GM10266 (cell line): ENCODE measurements at regions not wholly inside any gene's neighbourhood (a gene's known extent, or its start where the extent isn't known, plus 50 kb on each side); places are given as distances from the start of the nearest gene placed in this dataset.

Experiments
- DNase-seq: peaks from one replicate; pipeline ENCODE4 v3.0.0; 2012; ENCODE audit errors: extremely low spot score
- TF ChIP-seq, protein P1 (sequence below): IDR thresholded peaks from 2 replicates; pipeline ENCODE4 v1.5.1; 2012; ENCODE audit warnings: mild to moderate bottlenecking, low read depth; ENCODE audit not compliant: control insufficient read depth, insufficient read depth; ENCODE audit errors: missing control alignments

DNA sequence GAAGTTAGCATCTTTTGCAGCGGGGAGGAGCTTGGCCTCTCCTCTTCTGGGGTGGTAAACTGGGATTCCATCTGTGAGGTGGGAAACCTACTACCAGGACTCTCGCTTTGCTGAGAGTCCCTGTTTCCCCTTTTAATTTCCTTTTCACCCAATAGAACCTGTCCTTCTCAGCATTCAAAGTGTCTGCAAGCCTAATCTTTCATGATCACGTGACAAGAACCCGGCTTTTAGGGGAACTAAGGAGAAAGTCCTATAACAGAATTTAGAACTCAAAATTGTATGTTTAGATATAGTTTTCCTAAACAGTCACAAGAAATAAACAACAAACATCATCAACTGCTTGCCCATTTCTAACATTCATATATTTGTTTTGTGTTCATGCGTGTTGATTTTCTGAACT lies 103.6 kb upstream of the CDH19 start:
- DNase-seq, result no peak
- TF ChIP-seq, protein P1, sequence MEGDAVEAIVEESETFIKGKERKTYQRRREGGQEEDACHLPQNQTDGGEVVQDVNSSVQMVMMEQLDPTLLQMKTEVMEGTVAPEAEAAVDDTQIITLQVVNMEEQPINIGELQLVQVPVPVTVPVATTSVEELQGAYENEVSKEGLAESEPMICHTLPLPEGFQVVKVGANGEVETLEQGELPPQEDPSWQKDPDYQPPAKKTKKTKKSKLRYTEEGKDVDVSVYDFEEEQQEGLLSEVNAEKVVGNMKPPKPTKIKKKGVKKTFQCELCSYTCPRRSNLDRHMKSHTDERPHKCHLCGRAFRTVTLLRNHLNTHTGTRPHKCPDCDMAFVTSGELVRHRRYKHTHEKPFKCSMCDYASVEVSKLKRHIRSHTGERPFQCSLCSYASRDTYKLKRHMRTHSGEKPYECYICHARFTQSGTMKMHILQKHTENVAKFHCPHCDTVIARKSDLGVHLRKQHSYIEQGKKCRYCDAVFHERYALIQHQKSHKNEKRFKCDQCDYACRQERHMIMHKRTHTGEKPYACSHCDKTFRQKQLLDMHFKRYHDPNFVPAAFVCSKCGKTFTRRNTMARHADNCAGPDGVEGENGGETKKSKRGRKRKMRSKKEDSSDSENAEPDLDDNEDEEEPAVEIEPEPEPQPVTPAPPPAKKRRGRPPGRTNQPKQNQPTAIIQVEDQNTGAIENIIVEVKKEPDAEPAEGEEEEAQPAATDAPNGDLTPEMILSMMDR, result no peak

DNA sequence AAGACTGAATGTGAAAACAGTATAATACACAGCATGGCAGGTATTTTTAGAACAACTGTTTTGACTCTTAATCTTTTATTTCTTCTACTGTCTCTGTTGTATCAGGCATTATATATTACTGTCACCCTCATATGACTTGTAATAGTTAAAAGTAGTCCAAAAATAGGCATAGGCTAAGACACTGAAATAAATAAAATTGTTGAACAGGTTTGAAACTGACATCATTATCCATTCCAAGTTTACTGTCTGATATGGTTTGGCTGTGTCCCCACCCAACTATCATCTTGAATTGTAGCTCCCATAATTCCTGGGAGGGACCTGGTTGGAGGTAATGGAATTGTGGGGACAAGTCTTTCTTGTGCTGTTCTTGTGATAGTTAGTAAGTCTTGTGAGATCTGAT lies 91.4 kb upstream of the CDH19 start:
- DNase-seq, result no peak
- TF ChIP-seq, protein P1, result no peak

DNA sequence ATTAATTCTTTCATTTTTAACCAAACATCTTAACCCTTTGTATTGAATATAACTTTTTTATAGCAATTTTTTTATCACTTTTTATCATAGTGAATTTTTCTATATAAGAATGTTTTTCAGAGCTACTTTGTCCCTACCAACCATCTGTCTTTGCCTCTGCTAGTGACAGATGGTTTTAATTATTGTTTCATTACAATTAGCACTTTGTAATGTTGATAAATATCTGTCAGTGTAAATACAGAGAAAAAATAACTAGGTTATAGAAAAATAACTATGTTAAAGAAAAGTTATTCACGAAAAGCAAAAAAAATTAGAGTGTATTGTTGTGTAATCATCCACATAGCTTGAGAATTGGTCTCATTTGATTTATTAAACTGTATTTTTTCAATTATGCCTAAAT lies 91.0 kb upstream of the CDH19 start:
- no peak for DNase-seq
- TF ChIP-seq, protein P1, result no peak

DNA sequence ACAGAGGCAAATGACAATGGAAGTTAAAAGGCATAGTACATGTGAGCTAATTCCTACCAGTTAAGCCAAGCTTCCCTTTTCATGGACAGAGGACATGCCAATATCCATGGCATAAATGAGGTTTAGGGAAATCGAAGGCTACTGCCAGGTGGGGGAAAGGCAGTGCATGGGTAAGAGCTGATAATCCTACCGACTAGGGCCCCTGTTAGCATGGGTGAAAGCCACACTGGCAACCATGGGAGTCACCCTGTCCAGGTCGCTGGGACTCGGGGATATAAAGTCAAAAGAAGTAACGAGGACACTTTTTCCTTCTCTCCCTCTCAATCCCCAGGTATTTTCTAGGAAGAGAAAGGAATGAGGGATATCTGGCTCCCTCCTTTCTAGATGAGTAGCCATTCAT lies 83.7 kb upstream of the CDH19 start:
- DNase-seq, result no peak
- TF ChIP-seq, protein P1, result no peak

DNA sequence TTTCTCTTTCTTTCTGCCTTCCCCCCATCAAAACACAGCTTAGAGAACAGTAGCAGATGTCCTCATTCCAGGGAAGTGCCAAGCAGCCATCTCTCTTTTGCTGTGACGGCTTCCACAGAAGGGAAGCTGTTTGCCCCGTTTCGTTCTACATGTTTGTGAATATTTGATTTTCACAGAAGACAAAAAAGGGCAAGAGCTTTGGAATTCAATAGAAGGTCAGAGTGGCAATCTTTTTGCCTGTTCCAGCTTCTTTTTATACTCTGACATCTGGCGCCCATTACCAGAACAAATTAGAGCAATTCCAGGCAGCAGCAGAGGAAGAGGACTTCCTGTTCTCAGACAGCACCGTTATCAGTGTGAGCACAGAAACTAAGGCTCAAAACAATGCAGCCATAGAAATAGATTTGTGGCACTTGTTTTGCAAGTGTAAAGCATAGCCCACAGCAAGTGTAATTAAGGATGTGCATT lies 79.0 kb upstream of the CDH19 start:
- TF ChIP-seq, protein P1, result no peak
- DNase-seq, result no peak

DNA sequence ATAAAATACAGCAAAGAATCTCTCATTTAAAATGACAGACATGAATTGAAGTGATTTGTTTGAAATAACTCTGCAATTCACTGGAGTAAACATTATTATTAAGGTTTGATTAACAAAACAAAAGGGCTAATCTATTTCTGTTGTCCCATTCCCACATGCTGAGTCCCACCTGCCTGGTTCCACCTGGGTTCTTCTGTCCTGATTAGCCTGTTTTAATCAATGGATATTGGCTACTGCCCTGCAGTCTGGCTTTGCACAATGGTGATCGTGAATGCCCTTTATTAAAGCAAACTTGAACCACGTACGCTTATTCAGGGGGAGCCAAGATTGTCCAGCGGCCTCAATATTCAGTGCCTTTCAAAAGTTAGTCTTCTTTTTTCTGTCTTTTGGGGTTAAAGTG lies 72.8 kb upstream of the CDH19 start:
- no peak for DNase-seq
- TF ChIP-seq, protein P1, result no peak

DNA sequence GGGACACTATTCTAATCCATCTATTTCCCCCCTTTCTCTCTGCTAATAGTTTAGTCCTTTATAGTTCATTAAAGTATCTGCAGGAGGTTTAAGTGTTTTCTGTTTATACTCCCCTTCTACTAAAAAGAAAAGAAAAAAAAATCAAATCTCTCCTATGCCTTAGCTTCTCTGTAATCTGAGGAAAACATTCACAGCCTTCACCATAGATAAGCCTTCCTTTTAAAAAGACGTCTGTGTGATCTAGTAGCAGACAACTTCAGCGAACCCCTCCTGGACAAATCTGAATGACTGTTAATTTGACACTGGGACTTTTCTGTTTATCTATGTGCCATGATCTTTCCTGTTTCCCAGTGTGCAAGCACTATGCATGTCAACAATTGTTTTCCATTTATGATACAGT lies 70.4 kb upstream of the CDH19 start:
- DNase-seq, result no peak
- TF ChIP-seq, protein P1, result no peak
